IMR-90 (cell line): ENCODE measurements at regions not wholly inside any gene's neighbourhood (a gene's known extent, or its start where the extent isn't known, plus 50 kb on each side); places are given as distances from the start of the nearest gene placed in this dataset.

Source experiments
- ATAC-seq: fragments of 200-7000 bp; cut with Tn5 transposase; 2 replicates; pipeline ENCODE4 v1.9.1; 2020; ENCODE audit warnings: low read depth, mild to moderate bottlenecking, moderate library complexity
- BruUV-seq: library from RNA; stranded (reverse); fragments of 400-500 nt; replicated peaks from 2 replicates; lab custom pipeline; 2021; lab: Mats Ljungman, UMichigan
- CTCF ChIA-PET: fragments of 300-600 bp; formaldehyde crosslinking; extraction: SDS; loops from one replicate; lab custom pipeline; 2021; ENCODE audit warnings: antibody characterized with exemption; lab: Yijun Ruan, JAX
- POLR2A ChIA-PET: fragments of 300-600 bp; sonication (Branson Sonifier 250); formaldehyde crosslinking; loops from one replicate; lab custom pipeline; 2022; ENCODE audit warnings: antibody characterized with exemption; ENCODE audit not compliant: unreplicated experiment; lab: Charles Lee
- DNase-seq: peaks from one replicate; pipeline ENCODE4 v3.0.0; 2013
- H2AFZ ChIP-seq: replicated peaks from 2 replicates; pipeline ENCODE3; 2013; ENCODE audit warnings: low read length, mild to moderate bottlenecking; ENCODE audit not compliant: poor library complexity
- H2AK5ac ChIP-seq: 2 replicates; pipeline ENCODE4 v1.6.1; 2013; ENCODE audit warnings: low read depth, low read length, inconsistent platforms
- H2AK9ac ChIP-seq: replicated peaks from 2 replicates; pipeline ENCODE3; 2013; ENCODE audit warnings: mild to moderate bottlenecking, low read depth, low read length, moderate library complexity; ENCODE audit not compliant: poor library complexity
- H2BK120ac ChIP-seq: 2 replicates; pipeline ENCODE4 v1.6.1; 2013; ENCODE audit warnings: low read depth, low read length, inconsistent platforms
- H2BK15ac ChIP-seq: 3 replicates; pipeline ENCODE4 v1.6.1; 2013; ENCODE audit warnings: low read depth, low read length, inconsistent platforms
- H2BK20ac ChIP-seq: 2 replicates; pipeline ENCODE4 v1.6.1; 2013; ENCODE audit warnings: low read depth, mild to moderate bottlenecking, inconsistent platforms, low read length, moderate library complexity
- H2BK5ac ChIP-seq: 2 replicates; pipeline ENCODE4 v1.6.1; 2013; ENCODE audit warnings: mild to moderate bottlenecking, low read depth, low read length, inconsistent platforms; ENCODE audit not compliant: poor library complexity, severe bottlenecking
- H3K14ac ChIP-seq: replicated peaks from 2 replicates; pipeline ENCODE4 v1.6.1; 2013; ENCODE audit warnings: low read depth, low read length, inconsistent platforms
- H3K18ac ChIP-seq: 2 replicates; pipeline ENCODE4 v1.6.1; 2013; ENCODE audit warnings: low read depth, low read length, control low read depth
- H3K23ac ChIP-seq: 2 replicates; pipeline ENCODE4 v1.6.1; 2013; ENCODE audit warnings: low read depth, low read length, inconsistent platforms
- H3K27ac ChIP-seq: 2 replicates; pipeline ENCODE4 v1.5.1; 2013; ENCODE audit warnings: mild to moderate bottlenecking, control low read depth, low read length; ENCODE audit not compliant: insufficient read depth
- H3K27me3 ChIP-seq: 2 replicates; pipeline ENCODE4 v1.6.1; 2013; ENCODE audit warnings: low read length; ENCODE audit not compliant: control insufficient read depth, insufficient read depth
- H3K36me3 ChIP-seq: 2 replicates; pipeline ENCODE4 v1.6.1; 2013; ENCODE audit warnings: low read length, mixed read lengths; ENCODE audit not compliant: control insufficient read depth, insufficient read depth
- H3K4ac ChIP-seq: 2 replicates; pipeline ENCODE4 v1.6.1; 2013; ENCODE audit warnings: low read depth, low read length, inconsistent platforms
- H3K4me1 ChIP-seq: 2 replicates; pipeline ENCODE4 v1.6.1; 2013; ENCODE audit warnings: low read length, mixed read lengths; ENCODE audit not compliant: control insufficient read depth, insufficient read depth
- H3K4me2 ChIP-seq: 2 replicates; pipeline ENCODE4 v1.6.1; 2013; ENCODE audit warnings: low read depth, mild to moderate bottlenecking, control low read depth, low read length, moderate library complexity
- H3K4me3 ChIP-seq: 2 replicates; pipeline ENCODE4 v1.5.1; 2013; ENCODE audit warnings: low read depth, mild to moderate bottlenecking, control low read depth, low read length, moderate library complexity; ENCODE audit not compliant: insufficient read depth
- H3K56ac ChIP-seq: 2 replicates; pipeline ENCODE4 v1.6.1; 2013; ENCODE audit warnings: low read length, inconsistent platforms; ENCODE audit not compliant: insufficient read depth; ENCODE audit errors: extremely low read depth
- H3K79me1 ChIP-seq, 2 experiments: 2 replicates each; pipeline ENCODE4 v1.6.1; 2013; ENCODE audit warnings: low read length in 2 of 2, inconsistent platforms in 1 of 2, low read depth in 1 of 2
- H3K9ac ChIP-seq: 2 replicates; pipeline ENCODE4 v1.6.1; 2013; ENCODE audit warnings: low read depth, low read length, control low read depth
- H3K9me1 ChIP-seq: 2 replicates; pipeline ENCODE4 v1.6.1; 2013; ENCODE audit warnings: low read length, inconsistent platforms; ENCODE audit not compliant: insufficient read depth
- H3K9me3 ChIP-seq: 2 replicates; pipeline ENCODE4 v1.6.1; 2013; ENCODE audit warnings: low read length; ENCODE audit not compliant: control insufficient read depth, insufficient read depth
- H4K20me1 ChIP-seq: 2 replicates; pipeline ENCODE4 v1.6.1; 2013; ENCODE audit warnings: low read length, inconsistent platforms; ENCODE audit not compliant: insufficient read depth
- H4K5ac ChIP-seq: 2 replicates; pipeline ENCODE4 v1.6.1; 2013; ENCODE audit warnings: mild to moderate bottlenecking, low read depth, low read length, control low read depth
- H4K8ac ChIP-seq, 2 experiments: 2 replicates each; pipeline ENCODE4 v1.6.1; 2013; ENCODE audit warnings: low read depth in 2 of 2, low read length in 2 of 2, control low read depth in 1 of 2, inconsistent platforms in 1 of 2
- H4K91ac ChIP-seq: 2 replicates; pipeline ENCODE4 v1.6.1; 2013; ENCODE audit warnings: low read depth, low read length, inconsistent platforms; ENCODE audit not compliant: insufficient read depth
- BHLHE40 ChIP-seq: fragments of 150-350 bp; IDR thresholded peaks from 2 replicates; pipeline ENCODE4 v1.6.1; 2016; ENCODE audit warnings: mild to moderate bottlenecking, low read depth, low read length
- CEBPB ChIP-seq: IDR thresholded peaks from 2 replicates; pipeline ENCODE4 v1.6.1; 2012; ENCODE audit warnings: low read depth, low read length, improper control_type of control experiment
- CHD1 ChIP-seq: IDR thresholded peaks from 2 replicates; pipeline ENCODE4 v1.6.1; 2012; ENCODE audit warnings: low read depth, low read length, improper control_type of control experiment
- CTCF ChIP-seq: conservative IDR thresholded peaks from 2 replicates; pipeline ENCODE4 v1.5.1; 2012; ENCODE audit warnings: mild to moderate bottlenecking, low read depth, low read length, improper control_type of control experiment
- ELK1 ChIP-seq: fragments of 150-350 bp; IDR thresholded peaks from 2 replicates; pipeline ENCODE4 v1.6.1; 2016; ENCODE audit warnings: low read depth, mild to moderate bottlenecking, low read length, moderate library complexity, borderline replicate concordance
- FOS ChIP-seq: fragments of 150-350 bp; IDR thresholded peaks from 2 replicates; pipeline ENCODE4 v1.6.1; 2016; ENCODE audit warnings: low read depth, low read length
- MAFK ChIP-seq: IDR thresholded peaks from 2 replicates; pipeline ENCODE4 v1.6.1; 2012; ENCODE audit warnings: low read depth, low read length, improper control_type of control experiment
- MAZ ChIP-seq: IDR thresholded peaks from 2 replicates; pipeline ENCODE4 v1.6.1; 2012; ENCODE audit warnings: low read depth, mild to moderate bottlenecking, low read length, improper control_type of control experiment, moderate library complexity, borderline replicate concordance
- MXI1 ChIP-seq: IDR thresholded peaks from 2 replicates; pipeline ENCODE4 v1.6.1; 2012; ENCODE audit warnings: low read depth, mild to moderate bottlenecking, low read length, moderate library complexity, borderline replicate concordance
- NFE2L2 ChIP-seq: fragments of 150-350 bp; IDR thresholded peaks from 2 replicates; pipeline ENCODE4 v1.6.1; 2016; ENCODE audit warnings: low read depth, mild to moderate bottlenecking, low read length
- POLR2A ChIP-seq: IDR thresholded peaks from 2 replicates; pipeline ENCODE4 v1.6.1; 2012; ENCODE audit warnings: mild to moderate bottlenecking, low read depth, low read length
- RAD21 ChIP-seq: IDR thresholded peaks from 2 replicates; pipeline ENCODE4 v1.6.1; 2012; ENCODE audit warnings: low read length, improper control_type of control experiment
- RCOR1 ChIP-seq: IDR thresholded peaks from 2 replicates; pipeline ENCODE4 v1.6.1; 2012; ENCODE audit warnings: mild to moderate bottlenecking, low read length, improper control_type of control experiment; ENCODE audit not compliant: insufficient replicate concordance
- RFX5 ChIP-seq: IDR thresholded peaks from 2 replicates; pipeline ENCODE4 v1.8.0; 2012; ENCODE audit warnings: low read depth, mild to moderate bottlenecking, low read length, moderate library complexity
- SMC3 ChIP-seq: fragments of 150-350 bp; IDR thresholded peaks from 2 replicates; pipeline ENCODE4 v1.6.1; 2016; ENCODE audit warnings: low read depth, mild to moderate bottlenecking, antibody characterized with exemption, low read length, moderate library complexity
- USF2 ChIP-seq: fragments of 150-350 bp; IDR thresholded peaks from 2 replicates; pipeline ENCODE4 v1.6.1; 2017; ENCODE audit warnings: mild to moderate bottlenecking, antibody characterized with exemption, low read length, low read depth
- WGBS, 2 experiments: methylation state at CpG; one replicate each; pipeline versions ENCODE4 v1.1.5 to v1.1.7; 2013; ENCODE audit warnings: missing lambda C conversion rate in 2 of 2; ENCODE audit not compliant: insufficient read length in 1 of 2; ENCODE audit errors: extremely low coverage in 2 of 2; 5-methylcytosine and 5-hydroxymethylcytosine counted together
- dilution Hi-C: fragments of 300-500 bp; cut with HindIII; formaldehyde crosslinking; loops from one replicate; pipeline ENCODE4 v1.14.3; 2018; ENCODE audit warnings: low sequenced_read_pairs; ENCODE audit not compliant: unreplicated experiment
- in situ Hi-C: fragments of 300-500 bp; cut with MboI; formaldehyde crosslinking; loops from 3 replicates; pipeline ENCODE4 v1.14.3; 2019; ENCODE audit warnings: low sequenced_read_pairs, inconsistent platforms, mixed read lengths
- intact Hi-C: fragments of 100-400 bp; cut with micrococcal nuclease; formaldehyde crosslinking; loops from 2 replicates; pipeline ENCODE4 v1.10.0; 2022

- ATAC-seq (no peak), DNase-seq (no peak)
- Histone ChIP-seq H4K20me1 (no peaks in the 10 kb centered on the region), H3K23ac (no peak overlapping the region), H3K18ac (no peak overlapping the region), H4K8ac (no peak overlapping the region), H3K27me3 (no peaks in the 10 kb centered on the region), H4K91ac (no peak overlapping the region), H2BK15ac (no peak overlapping the region), H2BK20ac (no peak overlapping the region), H3K27ac (no peak overlapping the region), H2AK9ac (peak overlapping the region; percentile 74), H3K9me3 (no peaks in the 10 kb centered on the region), H4K5ac (no peak overlapping the region), H3K4me2 (no peak overlapping the region), H3K9ac (no peak overlapping the region), H3K14ac (no peak overlapping the region), H3K4me1 (no peaks in the 10 kb centered on the region), H3K36me3 (no peaks in the 10 kb centered on the region), H2BK5ac (no peak overlapping the region), H3K9me1 (no peaks in the 10 kb centered on the region), H2BK120ac (no peak overlapping the region), H3K56ac (no peak overlapping the region), H2AK5ac (no peak overlapping the region), H3K4ac (no peak overlapping the region), H3K4me3 (no peak overlapping the region), H2AFZ (peak overlapping the region; percentile 14), H3K79me1 (no peaks in the 10 kb centered on the region)
- no TSS peak for BruUV-seq
- in situ Hi-C loops = no loop called here
- TF ChIP-seq CTCF = no peak
- TF ChIP-seq POLR2A = no peak
- no peak for TF ChIP-seq NFE2L2
- TF ChIP-seq RAD21 = no peak
- TF ChIP-seq MXI1 = no peak
- TF ChIP-seq RCOR1 = no peak
- TF ChIP-seq FOS = no peak
- TF ChIP-seq BHLHE40 = no peak
- TF ChIP-seq CEBPB = no peak
- no peak for TF ChIP-seq MAFK
- no peak for TF ChIP-seq RFX5
- no peak for TF ChIP-seq MAZ
- no peak for TF ChIP-seq CHD1
- no peak for TF ChIP-seq USF2
- no peak for TF ChIP-seq SMC3
- TF ChIP-seq ELK1 = no peak
- WGBS, 2 experiments = no CpG with 5 or more reads among the region's 3 CpGs
- CTCF ChIA-PET = interaction anchor here (0.6 kb wide), 1 partner anchor 110 kb away, joined by 3 read pairs; no protein-coding TSS in a partner anchor
- intact Hi-C loops = no loop called here
- dilution Hi-C loops = no loop called here
- POLR2A ChIA-PET = no interaction called here
These were observed 182.0 kb downstream of the MAT2B start for GRCh38 chr5:163687414-163687813.
